ENCODE measurements at regions not wholly inside any gene's neighbourhood (a gene's known extent, or its start where the extent isn't known, plus 50 kb on each side); places are given as distances from the start of the nearest gene placed in this dataset.

DNA sequence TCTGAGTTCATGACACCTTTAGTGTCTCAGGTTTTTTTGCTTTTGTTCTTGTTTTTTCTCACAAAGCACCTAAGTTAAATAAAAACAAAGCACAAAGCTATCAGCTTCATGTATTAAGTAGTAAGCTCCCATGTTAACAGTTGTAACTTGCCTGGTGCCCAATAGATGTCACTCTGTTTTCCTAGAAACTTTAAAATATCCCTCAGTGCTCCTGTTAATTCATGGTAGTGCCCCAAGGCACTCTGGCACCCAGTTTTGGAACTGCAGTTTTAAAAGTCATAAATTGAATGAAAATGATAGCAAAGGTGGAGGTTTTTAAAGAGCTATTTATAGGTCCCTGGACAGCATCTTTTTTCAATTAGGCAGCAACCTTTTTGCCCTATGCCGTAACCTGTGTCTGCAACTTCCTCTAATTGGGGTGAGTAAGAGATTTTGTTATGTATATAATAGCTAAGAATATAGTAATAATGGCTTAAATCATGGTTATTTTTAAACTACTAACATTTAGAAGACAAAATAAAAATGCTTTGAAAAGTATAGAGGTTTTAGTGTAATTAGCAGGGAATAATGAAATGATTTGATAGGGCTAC lies 555.0 kb upstream of the TMEFF2 start:
- intact Hi-C loops (cut with DNase I): no loop called here
- Histone ChIP-seq H3K9me3 (no peaks in the 10 kb centered on the region), H3K4me3 (no peak overlapping the region), H3K4me1 (no peaks in the 10 kb centered on the region), H3K36me3 (no peaks in the 10 kb centered on the region), H3K27ac (no peak overlapping the region), H3K27me3 (no peaks in the 10 kb centered on the region)
- TF ChIP-seq CTCF (IDR thresholded peaks at IDR 0.05): no peak
- no peak for ATAC-seq
- no peak for DNase-seq

DNA sequence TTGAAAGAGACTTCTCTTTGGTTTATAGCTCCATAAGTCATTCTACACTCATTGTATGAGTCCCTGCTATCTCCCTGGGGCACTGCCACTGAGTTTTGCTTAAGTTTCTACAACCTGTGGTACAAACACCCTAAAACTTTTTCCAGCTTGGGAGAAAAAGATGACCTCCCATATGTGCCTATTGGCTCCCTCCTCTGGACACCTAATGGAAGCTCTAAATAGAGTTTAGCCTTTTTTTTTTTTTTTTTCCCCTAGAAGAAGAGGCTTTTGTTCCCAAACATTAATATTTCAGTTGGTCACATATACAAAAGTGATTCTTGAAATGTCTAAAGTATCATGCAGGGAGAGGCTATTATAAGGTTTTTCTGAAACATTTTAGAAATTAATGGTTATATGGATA lies 547.2 kb upstream of the TMEFF2 start:
- Histone ChIP-seq H3K4me1 (no peaks in the 10 kb centered on the region), H3K27ac (no peak overlapping the region), H3K27me3 (no peaks in the 10 kb centered on the region), H3K4me3 (no peak overlapping the region), H3K9me3 (peaks cover 0 to 5% of the 10 kb centered on the region in 2 donors), H3K36me3 (no peaks in the 10 kb centered on the region)
- ATAC-seq (no peak), DNase-seq (no peak)
- intact Hi-C loops (cut with DNase I): no loop called here
- TF ChIP-seq CTCF (IDR thresholded peaks at IDR 0.05): no peak

- Histone ChIP-seq H3K4me1 (no peaks in the 10 kb centered on the region), H3K36me3 (no peaks in the 10 kb centered on the region), H3K27me3 (no peaks in the 10 kb centered on the region), H3K9me3 (no peaks in the 10 kb centered on the region), H3K27ac (no peak overlapping the region), H3K4me3 (no peak overlapping the region)
- no peak for TF ChIP-seq CTCF (IDR thresholded peaks at IDR 0.05)
- intact Hi-C loops (cut with DNase I): no loop called here
- DNase-seq (no peak), ATAC-seq (no peak)
Measured at GRCh38 chr2:192735447-192735846, 540.7 kb upstream of the TMEFF2 start.

GRCh38 chr2:192729369-192729768 lies 534.6 kb upstream of the TMEFF2 start:
- Histone ChIP-seq H3K36me3 (no peaks in the 10 kb centered on the region), H3K27ac (no peak overlapping the region), H3K4me3 (no peak overlapping the region), H3K9me3 (no peaks in the 10 kb centered on the region), H3K4me1 (no peaks in the 10 kb centered on the region), H3K27me3 (no peaks in the 10 kb centered on the region)
- TF ChIP-seq CTCF (IDR thresholded peaks at IDR 0.05): no peak
- DNase-seq (no peak), ATAC-seq (no peak)
- intact Hi-C loops (cut with DNase I): no loop called here

- Histone ChIP-seq H3K9me3 (peaks cover 0 to 2% of the 10 kb centered on the region in 2 donors), H3K27ac (no peak overlapping the region), H3K27me3 (no peaks in the 10 kb centered on the region), H3K4me1 (no peaks in the 10 kb centered on the region), H3K36me3 (no peaks in the 10 kb centered on the region), H3K4me3 (no peak overlapping the region)
- no peak for TF ChIP-seq CTCF (IDR thresholded peaks at IDR 0.05)
- intact Hi-C loops (cut with DNase I): no loop called here
- DNase-seq (no peak), ATAC-seq (no peak)
Measured at GRCh38 chr2:192725991-192726390, 531.3 kb upstream of the TMEFF2 start.

Data from left lung (tissue), 4 donors.